Upper lobe of left lung (tissue), 4 donors: ENCODE measurements at regions not wholly inside any gene's neighbourhood (a gene's known extent, or its start where the extent isn't known, plus 50 kb on each side); places are given as distances from the start of the nearest gene placed in this dataset.
"Not testable (repeated sequence)": the region's sequence is repeated elsewhere in the genome, so short reads cannot be mapped to it uniquely, and the experiment has no call there.

Source experiments
- POLR2A ChIP-seq, 4 donors: fragments of 450-650 bp; IDR thresholded peaks; one replicate each; pipeline ENCODE4 v1.5.1; 2016 to 2017; ENCODE audit warnings: antibody characterized with exemption in 4 of 4, mild to moderate bottlenecking in 2 of 4
- POLR2AphosphoS5 ChIP-seq, 2 donors: sonication (generic); formaldehyde crosslinking; IDR thresholded peaks; one replicate each; pipeline ENCODE4 v1.5.1; 2017; ENCODE audit warnings: antibody characterized with exemption in 2 of 2
- TF ChIP-seq, protein P1 (sequence below), 6 experiments: fragments of 450-650 bp in 4 of 6; fragments of 200-600 bp in 2 of 6; sonication (generic) in 2 of 6; IDR thresholded peaks; one replicate each; pipeline ENCODE4 v1.5.1; 2016 to 2019; ENCODE audit warnings: antibody characterized with exemption in 6 of 6

DNA sequence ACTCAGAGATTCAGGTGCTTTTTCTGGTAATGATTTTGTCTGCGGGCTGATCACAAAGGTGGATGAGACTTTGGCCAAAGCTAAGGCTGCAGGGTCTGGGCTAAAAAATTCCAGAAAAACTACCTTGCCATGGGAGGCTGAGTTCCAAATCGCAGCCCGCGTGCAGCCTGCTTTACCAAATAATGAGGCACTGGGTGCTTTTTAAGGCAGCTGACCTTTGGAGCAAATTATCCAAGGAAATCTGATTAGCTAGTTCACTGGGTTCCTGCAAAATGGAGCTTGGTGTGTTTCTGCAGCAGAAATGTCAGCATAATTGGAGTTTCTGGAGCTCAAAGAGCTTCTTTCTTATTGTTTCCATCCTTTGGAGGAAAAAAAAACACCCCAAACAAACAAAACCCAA is 156.6 kb downstream of the NPIPA7 start:
- not testable (repeated sequence) for TF ChIP-seq POLR2A, POLR2AphosphoS5 (IDR thresholded peaks at IDR 0.05)
- TF ChIP-seq, protein P1, sequence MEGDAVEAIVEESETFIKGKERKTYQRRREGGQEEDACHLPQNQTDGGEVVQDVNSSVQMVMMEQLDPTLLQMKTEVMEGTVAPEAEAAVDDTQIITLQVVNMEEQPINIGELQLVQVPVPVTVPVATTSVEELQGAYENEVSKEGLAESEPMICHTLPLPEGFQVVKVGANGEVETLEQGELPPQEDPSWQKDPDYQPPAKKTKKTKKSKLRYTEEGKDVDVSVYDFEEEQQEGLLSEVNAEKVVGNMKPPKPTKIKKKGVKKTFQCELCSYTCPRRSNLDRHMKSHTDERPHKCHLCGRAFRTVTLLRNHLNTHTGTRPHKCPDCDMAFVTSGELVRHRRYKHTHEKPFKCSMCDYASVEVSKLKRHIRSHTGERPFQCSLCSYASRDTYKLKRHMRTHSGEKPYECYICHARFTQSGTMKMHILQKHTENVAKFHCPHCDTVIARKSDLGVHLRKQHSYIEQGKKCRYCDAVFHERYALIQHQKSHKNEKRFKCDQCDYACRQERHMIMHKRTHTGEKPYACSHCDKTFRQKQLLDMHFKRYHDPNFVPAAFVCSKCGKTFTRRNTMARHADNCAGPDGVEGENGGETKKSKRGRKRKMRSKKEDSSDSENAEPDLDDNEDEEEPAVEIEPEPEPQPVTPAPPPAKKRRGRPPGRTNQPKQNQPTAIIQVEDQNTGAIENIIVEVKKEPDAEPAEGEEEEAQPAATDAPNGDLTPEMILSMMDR (IDR thresholded peaks at IDR 0.05): not testable (repeated sequence)
